ES-I3 (cell line): ENCODE measurements at regions not wholly inside any gene's neighbourhood (a gene's known extent, or its start where the extent isn't known, plus 50 kb on each side); places are given as distances from the start of the nearest gene placed in this dataset.

Source experiments
- H3K36me3 ChIP-seq: 2 replicates; pipeline ENCODE4 v1.6.1; 2013; ENCODE audit warnings: mild to moderate bottlenecking, low read length, control low read depth, moderate library complexity; ENCODE audit not compliant: insufficient read depth
- H3K4me1 ChIP-seq: 2 replicates; pipeline ENCODE4 v1.6.1; 2013; ENCODE audit warnings: mild to moderate bottlenecking, control low read depth, low read length; ENCODE audit not compliant: insufficient read depth
- H3K9ac ChIP-seq: 2 replicates; pipeline ENCODE4 v1.6.1; 2013; ENCODE audit warnings: low read depth, mild to moderate bottlenecking, low read length, moderate library complexity
- H3K9me3 ChIP-seq: 2 replicates; pipeline ENCODE4 v1.6.1; 2013; ENCODE audit warnings: mild to moderate bottlenecking, low read length, moderate library complexity; ENCODE audit not compliant: control insufficient read depth, insufficient read depth

GRCh38 chr5:14063691-14064090, 79.5 kb upstream of the TRIO start:
- peaks cover 3% of the 10 kb centered on the region; the same call in 1 of the 2 replicates for H3K4me1 ChIP-seq
- no peak overlapping the region for H3K9ac ChIP-seq
- H3K36me3 ChIP-seq, result no peaks in the 10 kb centered on the region
- no peaks in the 10 kb centered on the region for H3K9me3 ChIP-seq

DNA sequence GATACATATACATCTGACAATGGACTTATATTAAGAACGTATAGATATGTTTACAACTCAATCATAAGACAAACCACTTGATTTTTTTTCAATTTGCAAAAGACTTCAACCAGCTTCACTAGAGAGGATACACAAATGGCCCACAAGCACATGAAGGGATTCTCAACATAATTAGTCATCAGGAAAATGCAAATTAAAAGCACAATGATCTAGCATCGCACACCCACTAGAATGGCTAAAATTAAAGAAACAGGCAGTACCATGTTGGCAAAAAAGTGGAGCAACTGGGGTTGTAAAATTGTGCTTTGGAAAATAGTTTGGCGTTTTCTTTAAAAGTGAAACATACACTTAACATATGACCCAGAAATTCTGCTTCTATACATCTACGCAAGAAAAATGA, 80.0 kb upstream of the TRIO start:
- Histone ChIP-seq H3K36me3 (no peaks in the 10 kb centered on the region), H3K9ac (no peak overlapping the region), H3K4me1 (peaks cover 3% of the 10 kb centered on the region; the same call in 1 of the 2 replicates), H3K9me3 (no peaks in the 10 kb centered on the region)

DNA sequence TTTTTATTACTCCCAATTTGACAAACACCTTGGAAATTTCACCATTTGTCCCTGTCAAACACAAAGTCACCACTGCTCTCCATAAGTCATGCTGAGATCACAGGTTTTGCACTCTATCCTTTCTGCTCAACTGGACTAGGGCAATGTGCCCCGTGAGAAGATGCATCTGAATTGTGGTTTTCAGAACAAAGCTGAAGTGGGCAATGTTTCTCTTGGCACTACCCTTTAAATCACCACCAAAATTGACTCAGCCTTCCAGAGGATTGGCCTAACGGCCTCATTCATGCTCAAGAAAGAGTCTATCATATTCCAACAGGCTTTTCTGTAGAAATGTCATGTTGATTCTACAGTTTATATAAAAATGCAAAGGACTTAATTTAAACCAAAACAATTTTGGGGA, 81.0 kb upstream of the TRIO start:
- Histone ChIP-seq H3K9me3 (no peaks in the 10 kb centered on the region), H3K9ac (no peak overlapping the region), H3K36me3 (no peaks in the 10 kb centered on the region), H3K4me1 (peaks cover 3% of the 10 kb centered on the region; the same call in 1 of the 2 replicates)

DNA sequence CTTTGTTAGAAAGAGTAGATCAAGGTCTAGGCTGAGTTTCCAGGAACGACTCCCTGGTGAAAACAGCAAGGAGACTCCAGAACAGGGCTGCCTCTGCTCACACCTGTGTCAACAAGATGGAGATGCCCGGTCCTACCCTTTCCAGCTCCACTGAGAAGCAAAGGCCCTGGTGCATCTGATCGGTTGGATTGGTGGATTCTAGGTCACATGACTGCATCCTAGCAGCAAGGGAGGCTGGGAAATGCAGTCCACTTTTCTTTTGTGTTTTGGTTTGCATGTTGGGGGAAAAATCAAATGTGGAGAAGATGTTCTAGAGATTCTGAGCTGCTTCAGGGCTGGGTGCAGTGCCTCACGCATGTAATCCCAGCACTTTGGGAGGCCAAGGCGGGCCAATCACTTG, 82.0 kb upstream of the TRIO start:
- H3K9ac ChIP-seq, result no peak overlapping the region
- no peaks in the 10 kb centered on the region for H3K9me3 ChIP-seq

GRCh38 chr5:14060218-14060617, 82.9 kb upstream of the TRIO start:
- peaks cover 4% of the 10 kb centered on the region for H3K4me1 ChIP-seq
- H3K36me3 ChIP-seq, result no peaks in the 10 kb centered on the region

More for the DNA sequence above, 82.0 kb upstream of the TRIO start:
- Histone ChIP-seq H3K4me1 (peaks cover 3% of the 10 kb centered on the region; the same call in 1 of the 2 replicates), H3K36me3 (no peaks in the 10 kb centered on the region)

DNA sequence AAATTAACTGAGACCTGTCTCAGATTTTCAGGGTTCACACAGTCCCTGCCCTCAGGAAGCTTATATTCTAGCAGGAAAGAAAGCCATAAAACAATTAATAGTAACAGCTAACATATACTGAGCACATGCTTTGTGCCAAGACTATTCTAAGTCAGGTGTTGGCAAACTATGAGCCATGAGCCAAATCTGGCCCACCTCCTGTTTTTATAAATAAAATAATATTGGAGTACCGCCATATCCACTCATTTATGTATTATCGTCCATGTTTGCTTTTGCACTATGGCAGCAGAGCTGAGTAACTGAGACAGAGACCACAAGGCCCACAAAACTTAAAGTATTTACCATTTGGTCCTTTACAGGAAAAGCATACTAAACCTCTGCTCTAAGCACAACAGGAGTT, 83.3 kb upstream of the TRIO start:
- H3K9me3 ChIP-seq, result no peaks in the 10 kb centered on the region
- H3K9ac ChIP-seq, result no peak overlapping the region
- H3K4me1 ChIP-seq, result peaks cover 8% of the 10 kb centered on the region
- H3K36me3 ChIP-seq, result no peaks in the 10 kb centered on the region

More at GRCh38 chr5:14060218-14060617, 82.9 kb upstream of the TRIO start:
- Histone ChIP-seq H3K9ac (no peak overlapping the region), H3K9me3 (no peaks in the 10 kb centered on the region)

DNA sequence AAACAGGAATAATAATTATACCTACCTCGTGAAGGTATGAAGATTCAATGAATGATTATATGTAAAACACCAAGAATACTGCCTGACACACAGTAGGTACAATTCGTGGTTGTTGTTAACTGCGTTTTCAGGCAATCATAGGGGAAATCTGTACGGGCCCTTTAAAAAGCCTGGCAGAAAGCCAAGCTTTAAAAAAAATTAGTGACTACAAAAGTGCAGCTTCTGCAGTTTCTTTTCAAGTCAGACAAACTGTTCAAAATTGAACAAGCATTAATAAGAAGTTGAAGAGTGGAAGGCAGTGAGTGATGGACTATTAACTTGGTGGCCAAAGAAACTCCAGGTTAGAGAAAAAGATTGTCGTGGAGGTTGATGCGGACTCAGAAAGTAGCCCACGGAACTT, 85.9 kb upstream of the TRIO start:
- H3K9me3 ChIP-seq, result no peaks in the 10 kb centered on the region
- H3K9ac ChIP-seq, result no peak overlapping the region
- H3K4me1 ChIP-seq, result peaks cover 5% of the 10 kb centered on the region; the same call in 1 of the 2 replicates
- no peaks in the 10 kb centered on the region for H3K36me3 ChIP-seq

DNA sequence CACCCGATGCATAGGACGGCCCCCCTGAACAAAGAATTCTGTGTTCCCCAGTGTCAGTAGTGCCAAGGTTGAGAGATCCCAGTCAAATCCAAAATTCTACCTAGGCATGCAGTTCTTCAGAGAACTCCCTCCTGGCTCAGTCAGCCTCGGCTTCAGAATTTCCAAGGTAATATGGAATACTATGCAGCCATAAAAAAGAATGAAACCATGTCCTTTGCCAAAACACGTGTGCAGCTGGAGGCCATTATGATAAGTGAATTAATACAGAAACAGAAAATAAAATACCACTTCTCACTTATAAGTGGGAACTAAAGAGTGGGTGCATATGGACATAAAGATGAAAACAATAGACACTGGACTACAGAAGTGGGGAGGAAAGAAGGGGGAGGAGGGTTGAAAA, 87.1 kb upstream of the TRIO start:
- no peaks in the 10 kb centered on the region for H3K36me3 ChIP-seq
- H3K9ac ChIP-seq, result no peak overlapping the region
- no peaks in the 10 kb centered on the region for H3K9me3 ChIP-seq
- H3K4me1 ChIP-seq, result peaks cover 5% of the 10 kb centered on the region; the same call in 1 of the 2 replicates

- Histone ChIP-seq H3K4me1 (peaks cover 5% of the 10 kb centered on the region; the same call in 1 of the 2 replicates), H3K9ac (no peak overlapping the region), H3K9me3 (no peaks in the 10 kb centered on the region), H3K36me3 (no peaks in the 10 kb centered on the region)
These were observed 87.9 kb upstream of the TRIO start for GRCh38 chr5:14054965-14055963.

DNA sequence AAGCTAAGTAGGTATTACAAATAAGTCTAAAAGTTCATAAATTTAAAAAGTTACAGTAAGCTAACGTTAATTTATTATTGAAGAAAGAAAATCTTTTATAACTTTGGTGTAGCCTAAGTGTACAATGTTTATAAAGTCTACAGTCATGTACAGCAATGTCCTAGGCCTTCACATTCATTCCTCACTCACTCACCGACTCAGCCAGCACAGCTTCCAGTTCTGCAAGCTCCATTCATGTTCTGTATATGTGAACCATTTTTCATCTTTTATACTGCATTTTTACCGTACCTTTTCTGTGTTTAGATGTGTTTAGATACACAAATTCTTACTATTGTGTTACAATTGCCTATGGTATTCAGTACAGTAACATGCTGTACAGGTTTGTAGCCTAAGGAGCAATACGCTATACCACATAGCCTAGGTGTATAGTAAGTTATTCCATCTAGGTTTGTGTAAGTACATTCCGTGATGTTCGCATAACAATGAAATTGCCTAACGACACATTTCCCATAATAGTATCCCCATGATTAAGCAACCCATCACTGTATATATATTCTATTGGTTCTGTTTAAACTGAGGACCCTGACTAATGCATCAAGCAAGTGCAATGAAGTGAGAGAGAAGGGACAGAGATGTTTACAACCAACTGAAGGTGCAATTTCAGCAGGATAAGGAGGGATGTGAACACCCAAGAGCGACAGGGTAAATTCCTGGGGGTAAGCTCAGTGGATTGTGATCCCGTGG, 88.9 kb upstream of the TRIO start:
- Histone ChIP-seq H3K9me3 (no peaks in the 10 kb centered on the region), H3K4me1 (peaks cover 5% of the 10 kb centered on the region; the same call in 1 of the 2 replicates), H3K9ac (no peak overlapping the region), H3K36me3 (no peaks in the 10 kb centered on the region)

- H3K9me3 ChIP-seq, result no peaks in the 10 kb centered on the region
- no peak overlapping the region for H3K9ac ChIP-seq
- no peaks in the 10 kb centered on the region for H3K36me3 ChIP-seq
- H3K4me1 ChIP-seq, result peaks cover 5% of the 10 kb centered on the region; the same call in 1 of the 2 replicates
These were observed 92.3 kb upstream of the TRIO start for GRCh38 chr5:14050821-14051220.

DNA sequence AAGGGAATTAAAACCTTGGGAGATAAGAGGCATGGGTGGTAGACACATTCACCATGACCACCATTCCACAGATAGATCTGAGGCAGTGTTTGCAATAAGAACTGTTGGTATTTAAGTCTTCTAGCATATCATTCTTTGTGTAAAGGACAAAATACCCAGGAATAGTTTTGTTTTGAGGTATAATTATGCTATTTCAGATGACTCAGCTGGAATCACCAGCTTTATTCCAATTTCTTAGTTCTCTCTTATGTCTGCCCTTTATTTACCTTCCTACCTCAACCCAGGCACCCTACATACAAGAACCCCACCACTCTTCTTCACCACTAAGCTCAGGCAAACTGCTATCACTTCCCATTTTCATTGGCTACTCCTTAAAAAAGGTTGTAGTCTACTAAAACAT, 94.7 kb upstream of the TRIO start:
- no peaks in the 10 kb centered on the region for H3K36me3 ChIP-seq
- H3K9ac ChIP-seq, result no peak overlapping the region
- H3K4me1 ChIP-seq, result no peaks in the 10 kb centered on the region
- H3K9me3 ChIP-seq, result no peaks in the 10 kb centered on the region

- Histone ChIP-seq H3K36me3 (no peaks in the 10 kb centered on the region), H3K4me1 (peaks cover 25% of the 10 kb centered on the region), H3K9ac (no peak overlapping the region), H3K9me3 (no peaks in the 10 kb centered on the region)
These were observed 97.2 kb upstream of the DNAH5 start for GRCh38 chr5:14041528-14042192.

- H3K36me3 ChIP-seq, result no peaks in the 10 kb centered on the region
- H3K9ac ChIP-seq, result no peak overlapping the region
- peaks cover 27% of the 10 kb centered on the region for H3K4me1 ChIP-seq
- H3K9me3 ChIP-seq, result no peaks in the 10 kb centered on the region
These were observed 96.1 kb upstream of the DNAH5 start for GRCh38 chr5:14040542-14040941.
